CD4-positive, alpha-beta T cell (primary cell): ENCODE measurements at regions not wholly inside any gene's neighbourhood (a gene's known extent, or its start where the extent isn't known, plus 50 kb on each side); places are given as distances from the start of the nearest gene placed in this dataset.
A peak's percentile ranks its signal among the peaks of the same experiment; 100 is the strongest.

Experiments
- ATAC-seq: fragments of 200-7000 bp; cut with Tn5 transposase; one replicate; pipeline ENCODE4 v1.10.0; 2022; ENCODE audit warnings: mild to moderate bottlenecking; ENCODE audit not compliant: poor library complexity
- CTCF ChIA-PET: fragments of 350-600 bp; sonication (Branson Sonifier 250); formaldehyde crosslinking; loops from one replicate; lab custom pipeline; 2021; ENCODE audit warnings: antibody characterized with exemption, inconsistent platforms; lab: Charles Lee
- POLR2A ChIA-PET: fragments of 350-600 bp; sonication (Branson Sonifier 250); formaldehyde crosslinking; loops from one replicate; lab custom pipeline; 2021; ENCODE audit warnings: antibody characterized with exemption, inconsistent platforms; lab: Charles Lee
- DNase-seq, 14 experiments: peaks; one replicate each; pipeline ENCODE4 v3.0.0-alpha.2; 2013 to 2020; ENCODE audit warnings: mixed read lengths in 2 of 14
- H3K27ac ChIP-seq, 2 donors: one replicate each; pipeline versions ENCODE4 v1.5.1 to v1.7.0; 2013; ENCODE audit warnings: low read length in 2 of 2, low read depth in 1 of 2, mild to moderate bottlenecking in 1 of 2
- H3K27me3 ChIP-seq, 2 experiments: 1 replicate in 1 of 2; 2 replicates in 1 of 2; pipeline versions ENCODE4 v1.6.1 to v1.7.0; 2013; ENCODE audit warnings: low read length in 2 of 2, control low read depth in 1 of 2, mild to moderate bottlenecking in 1 of 2, moderate library complexity in 1 of 2; ENCODE audit not compliant: insufficient read depth in 2 of 2, control insufficient read depth in 1 of 2
- H3K36me3 ChIP-seq: one replicate; pipeline ENCODE4 v1.6.1; 2013; ENCODE audit warnings: low read length, control low read depth; ENCODE audit not compliant: insufficient read depth
- H3K4me1 ChIP-seq: one replicate; pipeline ENCODE4 v1.6.1; 2013; ENCODE audit warnings: low read length, control low read depth; ENCODE audit not compliant: insufficient read depth
- H3K4me3 ChIP-seq: one replicate; pipeline ENCODE4 v1.5.1; 2013; ENCODE audit warnings: mild to moderate bottlenecking, low read length, moderate library complexity
- H3K9me3 ChIP-seq, 2 experiments: 1 replicate in 1 of 2; 2 replicates in 1 of 2; pipeline versions ENCODE4 v1.6.1 to v1.7.0; 2013; ENCODE audit warnings: low read length in 2 of 2, mild to moderate bottlenecking in 2 of 2, control low read depth in 1 of 2, moderate library complexity in 1 of 2; ENCODE audit not compliant: control insufficient read depth in 1 of 2, insufficient read depth in 1 of 2
- H3K27ac Mint-ChIP-seq: one replicate; pipeline ENCODE4 v1.8.0; 2020; ENCODE audit warnings: mixed read lengths
- H3K27me3 Mint-ChIP-seq: one replicate; pipeline ENCODE4 v1.8.0; 2021; ENCODE audit warnings: mixed read lengths
- H3K36me3 Mint-ChIP-seq: one replicate; pipeline ENCODE4 v1.8.0; 2021; ENCODE audit warnings: low read depth, mixed read lengths
- H3K4me1 Mint-ChIP-seq: one replicate; pipeline ENCODE4 v1.8.0; 2021; ENCODE audit warnings: low read depth, mixed read lengths
- H3K4me3 Mint-ChIP-seq: one replicate; pipeline ENCODE4 v1.8.0; 2020; ENCODE audit warnings: mild to moderate bottlenecking, mixed read lengths
- H3K9me3 Mint-ChIP-seq: one replicate; pipeline ENCODE4 v1.8.0; 2020; ENCODE audit warnings: mixed read lengths
- intact Hi-C, 2 experiments: fragments of 100-400 bp; cut with DNase I in 1 of 2; cut with micrococcal nuclease in 1 of 2; formaldehyde crosslinking; loops; one replicate each; pipeline versions ENCODE4 v1.15.1 to v1.9.0; 2023 to 2025; cut with DNase I, micrococcal nuclease
- TF ChIP-seq, protein P1 (sequence below): fragments of 200-600 bp; IDR thresholded peaks from one replicate; pipeline ENCODE4 v1.8.0; 2022; ENCODE audit warnings: antibody characterized with exemption, mild to moderate bottlenecking

GRCh38 chr2:43049836-43050801 is 176.3 kb downstream of the ZFP36L2 start:
- H3K36me3 Mint-ChIP-seq, result no peaks in the 10 kb centered on the region
- Histone ChIP-seq H3K4me3 (no peak overlapping the region), H3K36me3 (no peaks in the 10 kb centered on the region), H3K9me3 (no peaks in the 10 kb centered on the region), H3K4me1 (peaks cover 26% of the 10 kb centered on the region), H3K27me3 (no peaks in the 10 kb centered on the region), H3K27ac (no peak overlapping the region)
- peaks cover 34% of the 10 kb centered on the region for H3K4me1 Mint-ChIP-seq
- H3K9me3 Mint-ChIP-seq, result no peaks in the 10 kb centered on the region
- no peak overlapping the region for H3K4me3 Mint-ChIP-seq
- ATAC-seq (no peak), DNase-seq (peak in 1 of 14 experiments; percentile 14)
- ChIA-PET POLR2A (interaction anchor here (0.7 to 1.6 kb wide), 2 partner anchors 9 to 87 kb away, joined by 3 to 10 read pairs; no protein-coding TSS in a partner anchor), CTCF (no interaction called here)
- TF ChIP-seq, protein P1, sequence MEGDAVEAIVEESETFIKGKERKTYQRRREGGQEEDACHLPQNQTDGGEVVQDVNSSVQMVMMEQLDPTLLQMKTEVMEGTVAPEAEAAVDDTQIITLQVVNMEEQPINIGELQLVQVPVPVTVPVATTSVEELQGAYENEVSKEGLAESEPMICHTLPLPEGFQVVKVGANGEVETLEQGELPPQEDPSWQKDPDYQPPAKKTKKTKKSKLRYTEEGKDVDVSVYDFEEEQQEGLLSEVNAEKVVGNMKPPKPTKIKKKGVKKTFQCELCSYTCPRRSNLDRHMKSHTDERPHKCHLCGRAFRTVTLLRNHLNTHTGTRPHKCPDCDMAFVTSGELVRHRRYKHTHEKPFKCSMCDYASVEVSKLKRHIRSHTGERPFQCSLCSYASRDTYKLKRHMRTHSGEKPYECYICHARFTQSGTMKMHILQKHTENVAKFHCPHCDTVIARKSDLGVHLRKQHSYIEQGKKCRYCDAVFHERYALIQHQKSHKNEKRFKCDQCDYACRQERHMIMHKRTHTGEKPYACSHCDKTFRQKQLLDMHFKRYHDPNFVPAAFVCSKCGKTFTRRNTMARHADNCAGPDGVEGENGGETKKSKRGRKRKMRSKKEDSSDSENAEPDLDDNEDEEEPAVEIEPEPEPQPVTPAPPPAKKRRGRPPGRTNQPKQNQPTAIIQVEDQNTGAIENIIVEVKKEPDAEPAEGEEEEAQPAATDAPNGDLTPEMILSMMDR, result no peak
- no peaks in the 10 kb centered on the region for H3K27me3 Mint-ChIP-seq
- H3K27ac Mint-ChIP-seq, result no peak overlapping the region
- intact Hi-C loops, result no loop called here

DNA sequence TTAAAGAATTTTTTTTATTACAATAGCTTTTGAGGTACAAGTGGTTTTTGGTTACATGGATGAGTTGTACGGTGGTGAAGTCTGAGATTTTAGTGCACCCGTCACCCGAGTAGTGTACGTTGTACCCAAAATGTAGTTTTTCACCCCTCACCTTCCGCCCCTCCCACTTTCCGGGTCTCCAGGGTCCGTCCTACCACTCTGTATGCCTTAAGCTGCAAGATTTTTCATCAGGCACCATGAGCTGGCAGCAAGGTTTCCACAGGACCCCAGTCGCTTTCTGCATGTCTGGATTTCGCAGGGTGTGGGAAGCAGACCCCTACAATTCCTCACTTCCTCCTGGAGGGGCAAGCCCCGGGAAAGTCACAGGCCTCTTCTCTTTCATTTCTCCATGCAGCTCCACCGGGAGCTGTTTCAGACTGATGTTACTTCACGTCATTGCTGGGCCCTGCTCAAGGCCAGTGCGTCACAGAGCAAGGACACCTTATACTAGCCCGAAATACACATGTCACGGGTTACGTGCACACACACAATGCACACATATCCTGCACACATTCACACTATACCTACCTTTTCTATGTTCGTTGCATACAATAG is 179.1 kb downstream of the ZFP36L2 start:
- intact Hi-C loops, result no loop called here
- DNase-seq, result no peak
- ATAC-seq, result no peak
- no peaks in the 10 kb centered on the region for H3K36me3 ChIP-seq
- POLR2A ChIA-PET, result no interaction called here
- no peak overlapping the region for H3K4me3 Mint-ChIP-seq
- H3K27me3 Mint-ChIP-seq, result no peaks in the 10 kb centered on the region
- H3K4me1 Mint-ChIP-seq, result peaks cover 33% of the 10 kb centered on the region
- H3K4me3 ChIP-seq, result no peak overlapping the region
- H3K27ac ChIP-seq, result no peak overlapping the region
- H3K27ac Mint-ChIP-seq, result peak overlapping the region; percentile 45
- no peaks in the 10 kb centered on the region for H3K36me3 Mint-ChIP-seq
- no peaks in the 10 kb centered on the region for H3K27me3 ChIP-seq
- no peaks in the 10 kb centered on the region for H3K9me3 ChIP-seq
- peaks cover 26% of the 10 kb centered on the region for H3K4me1 ChIP-seq
- TF ChIP-seq, protein P1, result no peak
- CTCF ChIA-PET, result no interaction called here
- no peaks in the 10 kb centered on the region for H3K9me3 Mint-ChIP-seq

GRCh38 chr2:43045866-43046265 is 180.5 kb downstream of the ZFP36L2 start:
- no peak overlapping the region for H3K27ac Mint-ChIP-seq
- H3K4me1 Mint-ChIP-seq, result peaks cover 20% of the 10 kb centered on the region
- no peak for ATAC-seq
- ChIA-PET CTCF (no interaction called here), POLR2A (no interaction called here)
- intact Hi-C loops, result loop anchor here in 1 of 2 experiments (1.0 kb wide), 1 partner anchor 20 kb away; no protein-coding TSS in a partner anchor
- Histone ChIP-seq H3K4me3 (no peak overlapping the region), H3K9me3 (no peaks in the 10 kb centered on the region), H3K27me3 (no peaks in the 10 kb centered on the region), H3K4me1 (peaks cover 16% of the 10 kb centered on the region), H3K36me3 (no peaks in the 10 kb centered on the region), H3K27ac (no peak overlapping the region)
- TF ChIP-seq, protein P1, result no peak
- no peak overlapping the region for H3K4me3 Mint-ChIP-seq
- no peaks in the 10 kb centered on the region for H3K27me3 Mint-ChIP-seq
- H3K36me3 Mint-ChIP-seq, result no peaks in the 10 kb centered on the region
- no peaks in the 10 kb centered on the region for H3K9me3 Mint-ChIP-seq
- DNase-seq, result no peak
